Effector memory CD8-positive, alpha-beta T cell (primary cell): ENCODE measurements at regions not wholly inside any gene's neighbourhood (a gene's known extent, or its start where the extent isn't known, plus 50 kb on each side); places are given as distances from the start of the nearest gene placed in this dataset.
"Not testable (repeated sequence)": the region's sequence is repeated elsewhere in the genome, so short reads cannot be mapped to it uniquely, and the experiment has no call there.

Experiments used
- ATAC-seq: fragments of 150-1000 bp; cut with Tn5 transposase; replicated peaks from 2 replicates; pipeline ENCODE4 v1.10.0; 2021; ENCODE audit warnings: mild to moderate bottlenecking, moderate library complexity
- DNase-seq, 3 experiments: peaks; one replicate each; pipeline ENCODE4 v3.0.0; 2021
- H3K27ac Mint-ChIP-seq, 2 donors: one replicate each; pipeline ENCODE4 v1.8.0; 2022; ENCODE audit warnings: mild to moderate bottlenecking in 2 of 2, mixed read lengths in 2 of 2, moderate library complexity in 2 of 2
- H3K27me3 Mint-ChIP-seq, 2 donors: one replicate each; pipeline ENCODE4 v1.8.0; 2022; ENCODE audit warnings: mixed read lengths in 2 of 2
- H3K36me3 Mint-ChIP-seq: one replicate; pipeline ENCODE4 v1.8.0; 2022; ENCODE audit warnings: mild to moderate bottlenecking, moderate library complexity, mixed read lengths; ENCODE audit not compliant: insufficient read depth
- H3K4me1 Mint-ChIP-seq, 2 donors: one replicate each; pipeline ENCODE4 v1.8.0; 2022; ENCODE audit warnings: low read depth in 2 of 2, mixed read lengths in 2 of 2
- H3K4me3 Mint-ChIP-seq, 2 donors: one replicate each; pipeline ENCODE4 v1.8.0; 2022; ENCODE audit warnings: mild to moderate bottlenecking in 2 of 2, mixed read lengths in 2 of 2, moderate library complexity in 2 of 2
- H3K9me3 Mint-ChIP-seq, 2 donors: one replicate each; pipeline ENCODE4 v1.8.0; 2022; ENCODE audit warnings: mixed read lengths in 2 of 2

DNA sequence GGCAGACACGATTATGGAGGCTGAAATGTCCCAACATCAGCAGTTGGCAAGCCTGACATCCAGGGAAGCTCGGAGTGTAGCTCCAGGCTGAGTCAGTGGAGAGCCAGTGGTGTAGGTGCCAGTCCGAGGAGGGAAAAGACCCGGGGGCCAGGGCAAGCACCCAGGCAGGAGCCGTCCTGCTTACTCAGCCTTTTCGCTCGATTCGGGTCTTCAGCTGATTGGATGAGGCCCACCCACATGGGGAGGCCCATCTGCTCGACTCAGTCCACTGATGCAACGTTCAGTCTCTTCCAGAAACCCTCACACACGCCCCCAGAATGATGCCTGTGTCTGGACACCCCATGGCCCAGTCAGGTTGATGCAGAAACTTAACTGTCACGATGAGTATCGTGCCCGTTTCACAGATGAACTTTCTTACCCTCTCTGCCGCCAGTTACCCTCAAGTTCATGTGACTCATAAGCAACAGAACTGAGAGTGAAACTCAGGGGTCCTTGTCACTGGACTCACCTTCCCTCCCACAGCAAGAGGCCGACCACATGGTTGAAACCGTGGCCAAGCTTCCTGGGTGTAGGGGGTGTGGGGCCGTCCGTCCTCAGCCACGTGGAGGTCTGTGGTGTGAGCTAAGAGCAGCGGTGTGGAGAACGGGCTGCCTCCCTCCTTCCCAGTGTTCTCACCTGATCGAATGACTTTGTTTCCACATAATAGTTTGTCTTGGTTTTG lies 197.4 kb upstream of the HDAC4 start:
- no peaks in the 10 kb centered on the region for H3K27me3 Mint-ChIP-seq
- no peak for DNase-seq
- H3K4me1 Mint-ChIP-seq: peaks cover 19 to 25% of the 10 kb centered on the region in 2 donors
- H3K27ac Mint-ChIP-seq: peak overlapping the region in 1 of 2 donors; percentile 8
- no peak for ATAC-seq
- peaks cover 2% of the 10 kb centered on the region for H3K36me3 Mint-ChIP-seq
- H3K4me3 Mint-ChIP-seq: no peak overlapping the region
- H3K9me3 Mint-ChIP-seq: no peaks in the 10 kb centered on the region

DNA sequence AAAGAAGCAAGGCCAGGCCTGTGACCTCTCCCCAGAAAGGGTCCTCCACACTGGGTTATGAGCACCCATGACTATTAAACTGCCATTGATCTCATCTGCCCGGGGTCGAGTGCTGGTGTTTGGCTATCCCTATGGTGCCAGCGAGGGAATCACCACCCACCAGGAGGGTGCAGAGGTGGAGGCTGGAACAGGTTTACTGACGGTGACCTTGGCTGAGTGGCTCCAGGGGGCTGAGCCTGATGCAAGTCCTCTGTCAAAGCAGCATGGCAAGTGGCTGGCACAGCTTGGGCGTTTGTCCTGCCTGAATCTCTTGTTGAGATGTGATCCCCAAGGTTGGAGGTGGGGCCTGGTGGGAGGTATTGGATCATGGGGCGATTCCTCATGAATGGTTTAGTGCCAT lies 196.4 kb upstream of the HDAC4 start:
- Mint-ChIP-seq H3K4me3 (no peak overlapping the region), H3K36me3 (peaks cover 2% of the 10 kb centered on the region), H3K27ac (peak overlapping the region in 1 of 2 donors; percentile 8), H3K9me3 (peaks cover 0 to 5% of the 10 kb centered on the region in 2 donors), H3K27me3 (no peaks in the 10 kb centered on the region), H3K4me1 (peaks cover 9 to 15% of the 10 kb centered on the region in 2 donors)
- ATAC-seq (no peak), DNase-seq (no peak)

DNA sequence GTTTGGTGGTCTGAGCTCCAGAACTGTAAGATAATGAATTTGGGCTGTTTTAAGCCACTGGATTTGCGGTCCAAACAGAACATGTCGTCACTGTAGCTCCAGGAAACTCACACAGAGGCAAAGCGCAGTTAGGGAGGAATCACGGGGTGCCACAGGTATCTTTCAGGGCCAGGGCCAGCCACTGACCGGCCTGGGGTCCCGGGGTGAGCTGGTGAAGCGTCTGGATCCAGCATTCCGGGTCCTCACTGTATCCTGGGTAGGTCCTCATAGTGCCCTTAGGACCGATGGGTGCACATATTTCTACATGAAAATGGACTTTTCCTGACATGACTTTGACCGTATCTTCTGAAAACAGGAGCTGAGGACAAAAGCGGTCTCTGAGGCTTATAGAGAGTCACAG lies 196.0 kb upstream of the HDAC4 start:
- Mint-ChIP-seq H3K27me3 (no peaks in the 10 kb centered on the region), H3K4me1 (peaks cover 5 to 11% of the 10 kb centered on the region in 2 donors), H3K36me3 (peaks cover 2% of the 10 kb centered on the region), H3K27ac (peak overlapping the region in 1 of 2 donors; percentile 8), H3K9me3 (peaks cover 0 to 9% of the 10 kb centered on the region in 2 donors), H3K4me3 (no peak overlapping the region)
- ATAC-seq (no peak), DNase-seq (no peak)

DNA sequence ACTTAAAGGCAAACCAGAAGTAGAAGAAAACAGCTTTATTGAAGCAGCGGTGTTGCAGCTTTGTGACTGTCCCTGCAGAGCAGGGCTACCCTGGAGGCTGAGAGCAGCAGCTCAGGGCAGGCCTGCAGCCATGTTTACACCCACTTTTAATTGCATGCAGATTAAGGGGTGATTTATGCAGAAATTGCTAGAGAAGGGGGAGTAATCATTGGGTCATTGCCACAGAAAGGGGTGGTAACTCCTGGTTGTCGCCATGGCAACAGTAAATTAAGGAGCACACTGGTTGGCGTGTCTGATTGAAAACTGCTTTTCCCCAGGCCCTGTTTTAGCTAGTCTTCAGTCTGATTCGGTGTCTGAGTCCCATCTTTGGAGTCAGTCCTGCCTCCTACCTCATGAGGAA lies 195.4 kb upstream of the HDAC4 start:
- Mint-ChIP-seq H3K4me3 (no peak overlapping the region), H3K9me3 (peaks cover 0 to 12% of the 10 kb centered on the region in 2 donors), H3K36me3 (peaks cover 2% of the 10 kb centered on the region), H3K27ac (peak overlapping the region in 1 of 2 donors; percentile 80), H3K27me3 (no peaks in the 10 kb centered on the region), H3K4me1 (peaks cover 0 to 7% of the 10 kb centered on the region in 2 donors)
- no peak for ATAC-seq
- DNase-seq: no peak

DNA sequence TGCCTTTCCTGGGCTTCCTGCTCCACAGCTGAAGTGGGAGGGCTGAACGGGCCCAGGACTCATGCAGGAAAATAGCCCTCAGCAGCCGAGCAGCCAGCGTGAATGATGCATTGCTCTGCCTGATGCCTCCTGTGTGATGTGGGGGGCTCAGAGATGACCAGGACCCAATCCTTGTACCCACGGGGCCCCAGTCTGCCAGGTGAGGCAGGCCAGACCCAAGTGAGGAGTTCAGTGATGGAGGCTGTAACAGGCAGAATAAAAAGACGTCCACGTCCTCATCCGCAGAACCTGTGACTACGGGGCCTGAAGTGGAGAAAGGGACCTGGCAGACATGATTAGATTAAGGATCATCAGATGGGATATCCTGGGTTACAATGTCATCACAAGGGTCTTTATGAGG lies 194.9 kb upstream of the HDAC4 start:
- peaks cover 2% of the 10 kb centered on the region for H3K36me3 Mint-ChIP-seq
- H3K27ac Mint-ChIP-seq: peak overlapping the region in 1 of 2 donors; percentile 80
- H3K4me1 Mint-ChIP-seq: peaks cover 0 to 6% of the 10 kb centered on the region in 2 donors
- no peak overlapping the region for H3K4me3 Mint-ChIP-seq
- ATAC-seq: no peak
- peaks cover 0 to 12% of the 10 kb centered on the region in 2 donors for H3K9me3 Mint-ChIP-seq
- H3K27me3 Mint-ChIP-seq: no peaks in the 10 kb centered on the region
- no peak for DNase-seq

DNA sequence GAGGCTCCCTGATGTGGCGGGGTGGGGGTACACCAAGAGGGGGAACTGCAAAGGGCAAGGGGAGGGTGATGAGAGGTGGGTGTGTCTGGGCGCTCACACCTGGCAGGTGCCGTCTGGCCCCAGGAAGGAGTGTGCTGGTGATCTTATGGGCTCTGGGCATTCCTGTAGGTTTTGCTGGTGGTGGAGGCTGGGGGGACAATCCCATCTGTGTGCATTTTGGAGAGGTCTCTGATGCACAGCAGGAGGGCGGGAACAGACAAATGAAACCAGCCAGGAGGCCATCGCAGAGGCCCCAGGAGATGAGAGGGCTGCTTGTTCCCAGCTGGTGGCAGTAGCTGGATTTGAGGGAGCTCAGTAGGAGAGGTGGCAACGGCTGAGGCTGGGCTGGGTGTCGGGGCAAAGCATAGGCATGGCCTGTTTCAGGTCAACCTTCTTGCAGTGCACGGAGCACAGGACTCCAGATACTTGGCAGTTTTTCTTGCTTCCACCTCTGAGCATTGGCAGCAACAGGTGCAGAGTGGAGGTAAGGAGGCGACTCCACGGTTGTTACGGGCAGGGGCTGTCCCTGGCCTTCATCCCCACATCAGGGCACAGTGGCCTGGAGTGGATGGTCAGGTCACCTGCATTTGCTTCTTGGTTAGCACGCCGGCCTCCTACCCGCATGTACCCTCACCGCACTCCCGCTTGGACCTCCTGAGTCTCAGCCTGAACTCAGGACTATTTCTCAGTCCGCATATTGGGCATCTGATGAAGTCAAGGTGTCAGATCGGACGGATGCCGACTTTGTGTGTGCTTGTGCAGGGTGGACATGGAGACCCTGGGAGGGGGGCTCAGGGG lies 194.2 kb upstream of the HDAC4 start:
- Mint-ChIP-seq H3K4me1 (peaks cover 0 to 6% of the 10 kb centered on the region in 2 donors), H3K4me3 (no peak overlapping the region), H3K27ac (peak overlapping the region; percentile 19), H3K27me3 (no peaks in the 10 kb centered on the region), H3K9me3 (peaks cover 0 to 12% of the 10 kb centered on the region in 2 donors), H3K36me3 (peaks cover 2% of the 10 kb centered on the region)
- ATAC-seq: no peak
- DNase-seq: no peak

DNA sequence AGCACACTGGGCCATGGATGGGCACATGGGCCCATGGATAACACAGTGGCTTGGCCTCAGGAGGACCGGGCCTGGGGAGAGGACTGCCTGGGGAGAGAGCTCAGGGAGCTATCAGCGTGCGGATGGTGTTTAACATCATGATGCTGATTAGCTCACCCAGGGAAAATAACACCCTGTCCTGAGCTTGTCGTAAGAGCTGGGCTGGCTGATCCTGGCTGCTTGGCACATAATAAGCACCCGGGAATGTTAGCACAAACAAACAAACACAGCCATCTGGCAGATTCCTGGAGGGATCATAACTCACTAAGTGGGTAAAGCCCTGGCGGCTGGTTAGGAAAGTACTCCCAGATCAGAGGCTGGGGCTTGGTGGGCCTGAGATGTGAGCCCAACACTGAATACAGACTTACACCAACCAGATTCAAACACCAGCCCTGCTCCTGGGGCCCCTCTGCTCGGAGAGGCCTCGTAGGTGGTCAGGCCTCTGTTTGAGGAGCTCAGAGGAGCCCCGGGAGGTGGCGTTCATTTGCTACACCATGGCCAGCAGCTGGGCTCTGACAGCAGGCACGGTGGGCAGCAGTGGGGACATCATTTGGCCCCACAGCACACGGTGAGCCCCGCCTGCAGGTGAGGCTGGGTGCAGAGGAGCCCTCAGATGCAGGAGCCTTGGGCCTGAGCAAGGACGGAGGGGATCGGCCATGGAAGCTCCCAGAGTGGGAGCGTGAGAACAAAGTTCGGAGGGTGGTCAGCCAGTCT lies 193.4 kb upstream of the HDAC4 start:
- no peak for ATAC-seq
- no peak overlapping the region for H3K4me3 Mint-ChIP-seq
- peaks cover 2% of the 10 kb centered on the region for H3K36me3 Mint-ChIP-seq

DNA sequence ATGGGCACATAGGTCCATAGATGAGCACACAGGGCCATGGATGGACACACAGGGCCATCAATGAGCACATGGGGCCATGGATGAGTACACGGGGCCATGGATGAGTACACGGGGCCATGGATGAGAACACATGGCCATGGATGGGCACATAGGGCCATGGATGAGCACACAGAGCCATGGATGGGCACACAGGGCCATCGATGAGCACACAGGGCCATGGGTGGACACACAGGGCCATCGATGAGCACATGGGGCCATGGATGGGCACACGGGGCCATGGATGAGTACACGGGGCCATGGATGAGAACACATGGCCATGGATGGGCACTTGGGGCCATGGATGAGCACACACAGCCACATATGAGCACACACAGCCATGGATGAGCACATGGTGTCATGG lies 192.6 kb upstream of the HDAC4 start:
- H3K36me3 Mint-ChIP-seq: peaks cover 2% of the 10 kb centered on the region
- H3K27me3 Mint-ChIP-seq: no peaks in the 10 kb centered on the region
- H3K4me1 Mint-ChIP-seq: peaks cover 0 to 10% of the 10 kb centered on the region in 2 donors
- no peak overlapping the region for H3K4me3 Mint-ChIP-seq
- DNase-seq: no peak
- no peak for ATAC-seq
- H3K27ac Mint-ChIP-seq: no peak overlapping the region
- H3K9me3 Mint-ChIP-seq: peaks cover 0 to 12% of the 10 kb centered on the region in 2 donors

More for the DNA sequence above, 193.4 kb upstream of the HDAC4 start:
- H3K9me3 Mint-ChIP-seq: peaks cover 0 to 12% of the 10 kb centered on the region in 2 donors
- peak overlapping the region in 1 of 2 donors; percentile 19 for H3K27ac Mint-ChIP-seq
- no peaks in the 10 kb centered on the region for H3K27me3 Mint-ChIP-seq
- peaks cover 0 to 8% of the 10 kb centered on the region in 2 donors for H3K4me1 Mint-ChIP-seq
- no peak for DNase-seq

DNA sequence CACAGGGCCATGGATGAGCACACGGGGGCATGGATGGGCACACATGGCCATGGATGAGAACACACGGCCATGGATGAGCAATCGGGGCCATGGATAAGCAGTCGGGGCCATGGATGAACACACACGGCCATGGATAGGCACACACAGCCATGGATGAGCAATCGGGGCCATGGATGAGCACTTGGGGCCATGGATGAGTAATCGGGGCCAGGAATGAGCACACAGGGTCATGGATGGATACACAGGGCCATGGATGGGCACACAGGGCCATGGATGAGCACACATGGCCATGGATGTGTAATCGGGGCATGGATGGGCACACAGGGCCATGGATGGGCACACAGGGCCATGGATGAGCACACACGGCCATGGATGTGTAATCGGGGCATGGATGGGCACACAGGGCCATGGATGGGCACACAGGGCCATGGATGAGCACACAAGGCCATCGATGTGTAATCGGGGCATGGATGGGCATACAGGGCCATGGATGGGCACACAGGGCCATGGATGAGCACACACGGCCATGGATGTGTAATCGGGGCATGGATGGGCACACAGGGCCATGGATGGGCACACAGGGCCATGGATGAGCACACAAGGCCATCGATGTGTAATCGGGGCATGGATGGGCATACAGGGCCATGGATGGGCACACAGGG lies 191.9 kb upstream of the HDAC4 start:
- Mint-ChIP-seq H3K9me3 (peaks cover 0 to 12% of the 10 kb centered on the region in 2 donors), H3K4me1 (peaks cover 0 to 11% of the 10 kb centered on the region in 2 donors)
- H3K4me3 Mint-ChIP-seq, H3K27ac Mint-ChIP-seq, H3K36me3 Mint-ChIP-seq, DNase-seq, ATAC-seq, H3K27me3 Mint-ChIP-seq: not testable (repeated sequence)

DNA sequence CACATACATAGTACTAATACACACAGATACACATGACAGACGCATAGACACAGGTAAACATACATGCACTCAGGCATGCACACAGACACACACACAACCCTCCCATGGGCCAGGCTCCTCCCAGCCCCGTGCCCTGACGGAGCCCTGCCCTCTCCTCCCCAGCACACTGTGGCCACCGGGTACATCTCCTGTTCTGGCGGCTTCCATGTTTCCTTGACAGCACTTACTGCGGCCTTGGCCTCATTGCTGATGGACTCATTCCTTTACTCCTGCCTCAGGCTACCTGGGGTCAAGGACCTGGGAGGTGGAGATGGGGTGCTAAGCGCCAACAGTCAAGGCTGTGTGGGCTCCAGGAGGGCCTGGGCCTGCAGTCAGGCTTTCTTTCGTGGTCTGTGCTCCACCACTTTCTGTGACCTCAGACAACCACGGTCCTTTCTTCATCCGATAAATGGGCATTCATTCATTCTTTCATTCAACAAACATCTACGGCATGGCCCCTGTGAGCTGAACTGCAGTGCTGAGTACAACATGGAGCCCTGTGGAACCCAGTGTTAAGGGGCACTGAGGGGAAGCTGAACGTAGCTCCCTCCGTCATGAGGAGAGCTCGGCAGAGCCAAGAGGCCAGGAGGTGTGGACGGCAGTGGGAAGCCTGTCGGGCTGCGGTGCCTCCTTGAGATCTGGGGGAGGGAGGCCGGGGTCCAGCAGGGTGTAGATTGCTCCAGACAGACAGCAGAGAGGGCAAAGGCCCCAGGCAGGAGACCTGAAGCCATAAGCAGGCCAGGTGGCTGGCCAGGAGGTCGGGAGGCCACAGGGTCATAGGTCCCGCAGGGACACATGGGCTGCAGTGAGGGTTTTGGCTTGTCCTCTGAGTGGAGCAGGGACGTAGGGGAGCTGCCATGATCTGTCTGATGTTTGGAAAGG lies 190.4 kb upstream of the HDAC4 start:
- H3K4me3 Mint-ChIP-seq: no peak overlapping the region

DNA sequence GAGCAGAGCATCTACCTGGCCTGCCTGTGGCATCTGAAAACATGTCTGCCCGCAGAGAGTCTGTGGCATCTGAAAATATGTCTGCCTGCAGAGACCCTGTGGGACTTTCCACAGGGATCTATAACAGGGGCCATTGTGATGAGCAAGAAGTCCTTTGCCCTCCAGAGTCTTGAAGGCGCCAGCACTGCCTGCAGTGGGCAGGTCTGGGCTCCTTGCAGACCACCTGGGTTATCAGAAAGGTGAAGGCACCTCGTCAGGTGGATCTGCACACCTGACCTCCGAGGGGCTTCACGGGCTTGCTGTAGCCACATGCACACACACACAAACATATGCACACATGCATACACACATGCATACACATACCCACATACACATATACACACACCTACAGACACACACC lies 189.5 kb upstream of the HDAC4 start:
- no peak for DNase-seq
- no peak overlapping the region for H3K4me3 Mint-ChIP-seq
- no peak for ATAC-seq
- H3K9me3 Mint-ChIP-seq: peaks cover 0 to 12% of the 10 kb centered on the region in 2 donors
- no peak overlapping the region for H3K27ac Mint-ChIP-seq
- peaks cover under 1 to 19% of the 10 kb centered on the region in 2 donors for H3K27me3 Mint-ChIP-seq
- H3K36me3 Mint-ChIP-seq: peaks cover 5% of the 10 kb centered on the region
- H3K4me1 Mint-ChIP-seq: peaks cover 0 to 7% of the 10 kb centered on the region in 2 donors

More for the DNA sequence above, 190.4 kb upstream of the HDAC4 start:
- no peak overlapping the region for H3K27ac Mint-ChIP-seq
- no peak for DNase-seq
- no peak for ATAC-seq
- H3K9me3 Mint-ChIP-seq: peaks cover 0 to 12% of the 10 kb centered on the region in 2 donors
- H3K27me3 Mint-ChIP-seq: peaks cover 0 to 15% of the 10 kb centered on the region in 2 donors
- H3K4me1 Mint-ChIP-seq: peaks cover 0 to 11% of the 10 kb centered on the region in 2 donors
- peaks cover 3% of the 10 kb centered on the region for H3K36me3 Mint-ChIP-seq

DNA sequence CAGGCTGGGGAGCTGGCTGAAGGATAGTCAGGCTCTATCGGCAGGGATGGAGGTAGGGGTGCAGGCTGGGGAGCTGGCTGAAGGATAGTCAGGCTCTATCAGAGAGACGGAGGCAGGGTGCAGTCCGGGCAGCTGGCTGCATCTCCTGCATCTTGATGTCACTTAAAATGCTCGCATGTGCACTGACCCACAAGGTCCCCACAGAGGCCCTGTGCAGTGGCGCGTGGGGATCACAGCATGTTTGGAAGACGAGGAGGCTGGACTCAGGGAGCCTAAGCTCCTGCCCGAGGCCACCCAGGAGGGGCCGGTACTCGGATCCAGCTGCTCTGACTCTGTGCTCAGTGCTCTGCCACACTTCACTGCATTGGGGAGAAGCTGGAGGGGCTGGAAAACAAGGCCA lies 189.0 kb upstream of the HDAC4 start:
- Mint-ChIP-seq H3K27ac (no peak overlapping the region), H3K9me3 (peaks cover 0 to 12% of the 10 kb centered on the region in 2 donors), H3K4me1 (peaks cover 0 to 7% of the 10 kb centered on the region in 2 donors), H3K36me3 (peaks cover 5% of the 10 kb centered on the region), H3K4me3 (no peak overlapping the region), H3K27me3 (peaks cover 5 to 23% of the 10 kb centered on the region in 2 donors)
- DNase-seq: no peak
- ATAC-seq: no peak
